NCI-H2029 (cell line): ENCODE measurements at regions not wholly inside any gene's neighbourhood (a gene's known extent, or its start where the extent isn't known, plus 50 kb on each side); places are given as distances from the start of the nearest gene placed in this dataset.
"Not testable (repeated sequence)": the region's sequence is repeated elsewhere in the genome, so short reads cannot be mapped to it uniquely, and the experiment has no call there.

Experiments used
- DNase-seq: peaks from one replicate; lab custom pipeline; 2025; lab: John Stamatoyannopoulos, UW

DNA sequence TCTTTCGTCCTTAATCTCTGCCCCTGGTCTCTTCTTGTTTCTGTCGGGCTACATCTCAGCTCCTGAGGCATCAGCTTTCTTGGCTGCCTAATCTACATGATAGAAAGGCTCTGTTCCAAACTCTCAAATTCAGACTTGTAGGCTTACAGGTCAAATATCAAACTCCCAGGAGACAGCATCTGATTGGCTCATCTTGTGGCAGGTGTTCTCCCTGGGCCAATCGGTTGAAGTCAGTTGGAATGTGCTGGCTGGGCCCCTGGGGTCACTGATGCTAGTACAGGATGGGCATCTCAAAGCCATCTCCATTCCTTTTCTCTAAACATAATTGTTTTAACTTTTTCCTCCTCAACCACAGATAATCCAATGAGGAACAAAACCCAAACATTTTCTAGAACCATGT is 198.7 kb downstream of the CNTN3 start:
- no peak for DNase-seq

DNA sequence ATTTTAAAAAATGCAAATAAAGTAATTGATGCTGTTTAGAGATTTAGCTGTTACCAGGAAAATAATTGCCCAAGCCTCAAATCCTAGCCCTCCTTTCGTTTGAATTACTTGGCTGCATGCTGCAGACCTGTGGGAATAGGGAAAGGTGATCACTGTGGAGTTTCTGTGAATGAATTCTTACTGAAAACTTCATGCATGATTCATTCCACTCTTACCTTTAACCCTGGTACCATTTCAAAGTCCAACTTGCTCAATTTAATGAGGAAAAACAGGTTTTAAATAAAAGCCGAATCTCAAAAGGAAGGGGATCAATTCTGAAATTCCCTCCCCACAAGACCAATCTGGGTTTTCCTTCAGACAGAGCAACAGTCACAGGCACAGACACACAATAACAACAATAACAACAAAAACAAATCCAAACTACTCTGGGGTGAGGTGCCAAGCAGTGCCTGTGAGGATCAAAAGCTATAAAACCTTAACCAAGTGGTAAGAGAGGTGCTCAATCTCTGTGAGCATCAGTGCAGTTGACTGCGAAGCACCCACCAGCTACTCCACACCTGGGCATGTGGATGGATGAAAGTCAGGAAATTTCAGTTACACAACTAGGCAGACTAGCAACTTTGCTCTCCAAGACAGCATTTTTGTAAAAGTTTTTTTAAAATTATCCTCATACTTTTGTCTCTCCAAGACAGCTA is 200.8 kb downstream of the CNTN3 start:
- no peak for DNase-seq

DNA sequence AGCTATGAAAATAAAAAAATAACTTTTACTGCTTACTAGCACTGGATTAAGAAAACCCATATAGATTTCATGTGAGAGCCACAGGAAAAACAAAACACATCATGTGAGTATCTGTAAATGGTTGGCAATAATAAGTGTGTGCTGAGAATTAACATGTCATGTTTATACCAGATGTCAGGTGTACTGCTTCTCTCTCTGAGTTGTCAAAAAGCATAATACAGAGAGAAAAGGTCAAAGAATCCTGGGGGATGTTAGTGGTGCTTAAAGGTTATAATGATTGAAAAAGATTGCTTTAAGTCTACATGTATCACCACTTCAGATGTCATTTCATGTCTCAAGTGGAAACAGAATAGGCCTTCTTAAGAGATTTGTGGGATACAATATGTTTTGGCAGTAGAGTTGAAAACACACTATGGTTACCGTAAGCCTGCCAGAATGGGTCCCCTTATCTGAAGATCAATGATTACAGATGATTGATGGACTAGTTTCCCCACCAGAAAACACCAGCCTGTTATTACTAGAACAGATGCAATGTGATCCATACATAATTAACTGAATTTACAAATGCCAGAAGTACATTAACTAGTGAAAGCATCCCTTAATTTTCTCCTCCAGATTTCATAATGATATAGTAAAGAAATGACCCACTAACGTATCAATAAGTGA is 204.1 kb downstream of the CNTN3 start:
- no peak for DNase-seq

DNA sequence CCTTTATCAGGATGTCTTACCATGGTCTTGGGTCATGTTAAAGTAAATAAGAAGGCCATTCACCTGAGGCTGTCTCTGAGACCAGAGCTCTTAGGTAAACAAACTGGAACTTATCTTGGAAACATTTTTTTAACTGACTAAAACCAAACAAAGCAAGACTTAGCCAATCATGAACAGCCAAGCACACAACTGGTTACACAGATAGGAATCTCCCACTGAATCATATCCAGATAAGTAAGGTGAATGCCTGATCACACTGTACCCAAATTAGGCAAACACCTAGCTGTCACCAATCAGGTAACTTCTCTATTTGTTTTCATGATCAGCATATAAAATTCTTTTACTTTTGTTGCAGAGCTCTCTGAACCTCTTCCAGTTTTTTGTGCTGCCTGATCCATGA is 205.4 kb downstream of the CNTN3 start:
- no peak for DNase-seq

DNA sequence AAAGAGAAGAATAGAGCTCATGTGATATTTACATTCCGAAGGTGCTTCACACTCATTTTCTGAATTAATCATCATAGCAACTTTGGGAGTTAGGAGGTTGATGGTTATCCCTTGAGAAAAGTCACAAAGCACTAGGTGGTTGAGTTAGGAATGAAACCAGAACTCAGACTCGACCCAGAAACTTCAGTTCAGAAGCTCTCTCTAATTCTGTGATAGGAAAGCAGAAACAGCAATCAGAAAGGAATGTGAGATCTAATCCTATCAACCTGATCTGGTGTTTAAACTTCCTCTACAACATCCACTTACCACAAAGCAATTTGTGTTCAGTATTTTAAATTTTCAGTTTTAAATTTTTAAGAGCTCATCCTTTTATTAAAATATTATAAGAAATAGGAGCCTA is 211.2 kb downstream of the CNTN3 start:
- no peak for DNase-seq

DNA sequence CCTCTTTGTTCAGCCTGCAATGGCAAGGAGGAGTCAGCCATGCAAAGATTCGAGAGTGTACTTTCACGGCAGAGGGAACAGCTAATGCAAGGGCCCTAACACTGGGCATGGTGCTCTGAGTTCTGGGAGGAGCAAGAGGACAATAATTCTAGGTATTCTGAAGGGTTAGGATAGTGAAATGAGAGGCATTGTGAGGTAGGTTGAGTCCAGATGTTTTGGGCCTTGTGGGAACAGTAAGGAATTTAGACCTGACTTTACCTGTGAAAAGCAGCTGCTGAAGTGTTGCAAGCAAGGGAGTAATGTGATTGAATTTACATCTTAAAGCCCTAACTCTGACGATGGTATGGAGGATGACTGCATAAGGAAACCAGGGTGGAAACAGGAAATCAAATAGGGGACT is 211.6 kb downstream of the CNTN3 start:
- DNase-seq, result no peak

DNA sequence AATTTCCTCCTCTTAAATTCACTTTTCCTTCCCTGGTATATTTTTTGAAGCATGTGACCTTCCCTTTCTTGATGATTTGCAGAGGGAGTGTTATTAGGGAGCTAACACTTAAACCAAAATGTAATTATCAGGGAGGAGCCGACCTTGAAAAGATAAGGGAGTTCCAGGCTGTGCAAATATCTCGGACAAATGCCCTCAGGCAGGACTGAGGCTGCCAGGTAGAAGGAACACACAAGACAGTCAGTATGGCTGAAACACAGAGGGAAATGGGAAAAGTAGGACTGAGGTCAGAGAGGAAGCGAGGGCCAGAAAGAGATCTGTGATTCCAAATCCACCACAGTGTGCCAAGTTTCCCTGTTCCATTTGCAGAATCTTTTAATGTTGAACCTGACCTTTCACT is 221.0 kb downstream of the CNTN3 start:
- no peak for DNase-seq

DNA sequence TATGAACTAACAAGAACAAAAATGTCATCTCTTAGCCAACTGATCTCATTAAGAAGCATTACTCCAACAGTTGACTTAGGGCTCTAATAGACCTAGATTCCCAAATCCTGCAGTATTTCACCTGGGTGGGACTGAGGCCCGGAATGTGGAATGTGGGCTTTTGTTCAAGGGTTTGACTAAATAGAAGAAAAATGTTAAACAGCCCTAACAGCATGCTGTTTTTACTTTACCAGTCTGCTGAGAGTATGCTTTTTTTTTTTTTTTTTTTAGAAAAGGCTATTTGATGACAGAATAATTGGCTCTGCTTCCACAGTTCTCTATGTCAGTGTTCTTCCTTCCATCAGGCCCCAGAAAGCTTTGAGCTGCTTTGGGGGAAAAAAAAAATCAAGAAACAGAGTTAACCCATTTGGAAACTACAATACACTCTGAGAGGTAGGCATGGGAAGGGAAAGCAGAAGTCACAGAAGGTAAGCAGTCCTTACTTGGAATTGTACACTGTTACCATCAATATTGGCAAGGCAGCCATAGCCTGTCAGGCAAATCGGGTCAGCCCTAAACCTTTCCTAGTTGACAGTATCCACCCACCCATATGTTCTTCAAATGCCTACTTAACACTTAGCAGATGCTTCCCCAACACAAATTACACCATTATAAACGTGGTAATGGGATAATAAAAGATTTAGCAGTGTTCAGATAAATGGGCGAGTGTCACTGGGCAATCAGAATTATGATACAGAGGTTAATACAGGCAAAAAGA is 224.2 kb downstream of the CNTN3 start:
- DNase-seq, result no peak

DNA sequence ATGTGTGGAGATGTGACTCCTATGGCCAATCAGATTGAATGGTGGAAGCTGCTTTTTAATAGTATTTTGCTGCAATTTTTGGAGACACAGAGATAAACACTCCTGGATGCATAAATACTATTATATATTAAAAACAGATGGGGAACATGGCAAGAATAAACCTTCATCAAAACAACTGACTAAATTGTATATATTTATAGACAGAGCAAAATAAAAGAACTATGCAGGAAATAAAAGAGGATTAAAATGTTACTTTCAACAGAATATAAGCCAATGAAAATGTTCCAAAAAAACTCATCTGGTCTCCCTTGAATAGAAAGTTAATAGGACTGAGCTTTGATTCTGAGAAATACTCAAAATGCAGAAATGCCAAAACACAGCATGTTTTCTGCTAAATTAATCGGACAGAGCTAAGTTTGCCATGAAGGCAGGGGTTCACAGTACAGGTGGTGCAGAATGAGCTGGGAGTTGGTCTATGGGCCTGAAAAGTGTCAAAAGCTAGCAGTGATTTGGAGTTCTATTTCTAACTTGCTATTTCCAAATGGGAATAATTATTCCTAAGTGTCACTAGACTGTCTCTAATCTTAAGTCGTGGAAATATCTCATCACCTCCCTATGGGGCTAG is 227.2 kb downstream of the CNTN3 start:
- no peak for DNase-seq

DNA sequence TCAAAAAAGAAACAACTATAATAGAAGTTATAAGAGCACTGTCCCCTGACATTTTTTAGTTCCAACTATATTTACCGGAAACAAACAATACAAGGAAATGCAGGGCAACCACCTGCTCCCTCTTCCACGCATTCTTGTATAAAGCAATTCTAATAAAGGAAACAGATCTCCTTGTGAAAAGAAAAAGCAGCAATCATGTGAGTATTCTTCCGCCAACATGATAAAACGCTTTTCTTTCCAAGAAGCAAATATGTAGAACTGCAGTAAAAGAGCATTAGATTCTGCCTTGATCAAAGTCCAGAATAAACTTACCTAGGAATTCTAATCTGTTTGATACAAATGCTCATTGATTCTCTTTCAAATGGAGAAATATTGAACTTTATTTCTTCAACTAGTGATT is 230.3 kb downstream of the CNTN3 start:
- DNase-seq, result no peak

DNA sequence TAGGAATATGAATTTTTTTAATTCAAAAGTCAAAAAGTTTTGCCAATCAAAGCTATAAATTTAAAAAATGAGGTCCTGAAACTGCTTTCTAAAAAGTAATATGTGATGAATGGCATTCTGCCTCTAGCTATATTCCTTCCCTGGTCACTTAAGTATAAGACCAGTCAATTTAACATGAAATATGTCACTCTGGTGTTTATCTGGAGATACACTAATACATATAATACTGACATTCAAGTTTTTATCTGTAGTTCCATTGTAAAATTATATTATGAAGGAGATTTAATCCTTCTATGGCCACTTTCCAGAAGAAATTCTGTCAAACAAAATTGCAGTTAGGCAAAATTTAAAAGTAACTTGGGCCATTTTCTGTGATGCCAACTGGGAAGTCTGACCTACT is 236.8 kb downstream of the CNTN3 start:
- no peak for DNase-seq

DNA sequence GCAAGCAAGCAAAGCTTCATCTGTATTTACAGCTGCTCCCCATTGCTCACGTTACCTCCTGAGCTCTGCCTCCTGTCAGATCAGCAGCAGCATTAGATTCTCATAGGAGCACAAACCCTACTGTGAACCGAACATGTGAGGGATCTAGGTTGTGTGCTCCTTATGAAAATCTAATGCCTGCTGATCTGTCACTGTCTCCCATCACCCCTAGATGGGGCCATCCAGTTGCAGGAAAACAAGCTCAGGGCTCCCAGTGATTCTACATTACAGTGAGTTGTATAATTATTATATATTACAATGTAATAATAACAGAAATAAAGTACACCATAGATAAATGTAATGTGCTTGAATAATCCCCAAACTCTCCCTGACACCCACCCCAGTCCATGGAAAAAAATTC is 238.1 kb downstream of the CNTN3 start:
- DNase-seq, result not testable (repeated sequence)

DNA sequence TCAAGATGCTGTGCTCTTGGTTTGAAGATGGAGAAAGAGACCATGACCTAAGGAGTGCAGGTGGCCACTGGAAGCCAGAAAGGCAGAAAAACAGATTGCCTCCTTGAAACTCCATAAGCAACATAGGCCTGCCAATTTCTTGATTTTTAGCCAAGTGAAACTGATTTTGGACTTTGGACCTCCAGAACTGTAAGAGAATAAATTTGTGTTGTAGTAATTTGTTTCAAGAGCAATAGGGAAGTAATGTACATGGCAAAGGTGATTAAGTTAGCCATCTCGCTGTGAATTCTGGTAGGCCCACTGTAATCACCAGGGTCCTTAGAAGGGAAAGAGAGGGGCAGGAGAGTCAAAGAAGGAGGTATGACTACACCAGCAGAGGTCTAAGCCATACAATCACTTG is 238.8 kb downstream of the CNTN3 start:
- DNase-seq, result no peak

DNA sequence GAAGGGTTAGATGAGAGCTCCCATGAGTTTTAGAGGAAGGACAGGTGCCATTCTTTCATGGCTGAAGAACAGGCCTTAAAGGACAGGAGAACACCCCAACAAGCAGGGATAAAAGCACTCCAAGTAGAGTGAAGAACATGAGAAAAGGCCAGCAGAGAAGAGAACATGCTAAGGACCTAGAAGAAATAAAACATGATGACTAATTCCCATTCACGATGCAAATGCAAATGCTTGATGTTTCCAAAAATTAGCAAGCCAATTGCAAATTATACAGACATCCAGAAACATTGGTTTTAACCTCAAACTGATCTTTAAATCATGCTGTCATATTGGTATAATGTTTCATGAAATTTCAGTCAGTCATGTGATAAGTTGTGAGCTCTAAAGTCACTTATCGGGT is 241.7 kb downstream of the CNTN3 start:
- no peak for DNase-seq

DNA sequence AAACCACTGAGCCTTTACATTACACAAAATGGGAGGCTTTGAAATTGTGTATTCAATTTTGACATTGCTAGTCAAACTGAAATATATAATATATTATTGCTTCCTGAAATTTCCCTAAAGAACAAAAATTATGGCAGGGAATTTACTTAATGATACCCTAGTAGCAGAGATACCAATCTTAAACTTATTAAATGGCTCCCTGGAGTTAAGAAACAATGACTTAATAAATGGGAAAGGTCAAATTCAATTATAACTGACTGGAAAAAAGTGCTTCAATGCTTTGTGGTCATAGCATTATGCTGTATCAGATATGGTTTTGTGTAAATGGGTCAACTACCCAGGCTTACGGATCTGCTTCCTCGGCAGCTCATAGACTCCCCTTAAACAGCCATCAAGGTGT is 244.1 kb downstream of the CNTN3 start:
- no peak for DNase-seq

DNA sequence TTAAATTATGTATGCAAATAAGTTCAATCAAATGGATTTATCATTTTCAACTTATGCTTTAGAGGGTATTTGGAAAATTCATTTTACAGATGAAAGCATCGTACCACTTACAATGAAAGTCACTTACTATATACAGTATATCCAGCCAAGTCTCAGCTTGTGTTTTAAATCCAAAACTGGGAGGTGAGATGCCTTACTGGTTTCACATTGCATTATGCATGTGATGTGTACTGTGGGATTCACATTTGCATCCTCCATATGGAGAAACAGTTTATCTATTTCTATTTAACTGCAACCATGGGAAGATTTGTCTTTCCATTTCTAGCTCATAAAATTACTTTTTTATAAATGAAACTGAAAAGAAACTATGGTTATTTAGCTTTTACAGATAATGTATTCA is 248.1 kb downstream of the CNTN3 start:
- no peak for DNase-seq

DNA sequence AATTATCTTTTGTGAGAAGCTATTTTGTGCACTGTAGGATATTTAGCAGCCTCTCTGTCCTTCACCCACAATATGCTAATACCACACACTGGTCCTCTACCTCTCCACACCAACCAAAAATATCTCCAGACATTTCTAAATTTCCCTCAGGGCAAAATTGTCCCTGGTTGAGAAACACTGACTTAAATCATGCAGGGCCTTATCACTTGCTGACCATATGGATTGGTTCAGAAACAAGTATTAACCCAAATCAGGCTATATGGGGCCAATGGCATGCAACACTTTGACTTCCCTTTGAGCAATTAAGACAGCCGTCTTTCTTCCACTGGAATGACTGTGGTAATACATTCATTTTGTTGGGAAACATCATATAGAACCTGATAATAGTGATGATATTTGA is 251.1 kb downstream of the CNTN3 start:
- no peak for DNase-seq

DNA sequence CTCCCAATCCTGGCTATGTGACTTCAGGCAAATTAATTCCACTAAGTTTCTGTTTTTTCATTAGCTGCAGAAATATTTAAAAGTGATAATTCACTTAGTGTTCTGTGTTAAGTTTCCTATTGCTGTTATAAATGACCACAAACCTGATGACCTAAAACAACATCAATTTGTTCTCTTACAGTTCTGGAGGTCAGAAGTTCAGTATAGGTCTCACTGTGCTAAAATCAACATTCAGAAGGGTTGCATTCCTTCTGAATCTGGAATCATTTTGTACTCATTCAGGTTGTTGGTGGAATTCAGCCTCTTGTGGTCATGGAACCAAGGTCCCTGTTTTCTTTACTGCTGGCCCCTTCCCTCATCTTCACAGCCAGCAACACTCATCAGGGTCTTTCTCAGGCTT is 254.1 kb downstream of the CNTN3 start:
- DNase-seq, result no peak

DNA sequence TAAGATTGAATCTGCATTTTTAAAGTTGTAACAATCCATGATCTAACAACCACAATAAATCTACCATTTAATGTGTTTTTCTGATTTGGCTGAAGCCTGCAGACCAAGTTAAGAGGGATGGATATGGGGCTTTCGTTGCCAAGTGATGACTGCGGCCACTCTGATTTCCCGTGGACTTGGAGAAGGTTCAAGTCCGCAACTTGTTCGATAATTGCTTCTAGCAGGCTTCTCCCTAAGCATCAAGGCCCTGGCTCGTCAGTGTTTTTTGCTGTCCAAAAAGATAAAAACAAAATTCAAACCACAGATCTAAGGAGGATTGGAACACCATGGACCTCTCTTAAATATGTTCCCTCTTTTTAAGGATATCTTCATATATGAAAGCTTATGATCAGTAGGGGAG is 256.6 kb downstream of the CNTN3 start:
- no peak for DNase-seq

DNA sequence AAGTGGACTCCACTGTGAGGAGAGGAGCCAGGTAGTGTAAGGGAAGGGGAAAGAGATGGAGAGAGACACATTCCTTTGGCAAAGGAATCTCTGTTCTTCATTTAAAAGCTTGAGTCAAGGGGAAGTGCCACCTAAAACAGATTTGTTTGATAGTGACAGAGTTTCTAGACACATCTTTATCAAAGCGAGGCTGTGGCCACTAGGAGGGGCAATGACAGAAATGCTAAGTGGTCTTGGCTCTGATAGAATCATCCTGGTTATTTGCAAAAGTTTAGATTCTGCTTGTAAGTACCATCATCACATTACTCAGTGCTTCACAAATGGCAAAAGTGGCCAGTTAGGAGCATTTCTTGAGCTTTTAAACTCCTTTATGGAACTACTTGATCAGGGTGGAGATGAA is 261.4 kb downstream of the CNTN3 start:
- DNase-seq, result no peak

DNA sequence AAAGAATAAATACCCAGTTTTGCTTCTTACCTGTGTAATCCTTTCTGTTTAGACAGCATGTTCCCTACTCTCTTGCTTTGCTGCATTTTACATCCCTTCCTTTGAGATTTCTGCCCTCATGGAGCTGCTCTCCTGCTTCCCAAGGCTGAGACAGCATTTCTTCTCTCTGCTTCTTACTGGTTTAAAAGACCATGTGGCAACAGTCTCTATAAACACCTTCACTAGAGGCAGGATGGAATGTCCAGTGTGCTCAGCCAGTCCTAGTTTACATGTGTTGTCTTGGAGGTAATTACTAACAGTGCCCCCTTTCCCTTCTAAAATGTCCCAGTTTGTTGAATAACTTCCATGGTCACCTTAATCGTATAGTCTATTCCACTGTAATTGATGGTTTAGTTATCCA is 262.3 kb downstream of the CNTN3 start:
- no peak for DNase-seq

DNA sequence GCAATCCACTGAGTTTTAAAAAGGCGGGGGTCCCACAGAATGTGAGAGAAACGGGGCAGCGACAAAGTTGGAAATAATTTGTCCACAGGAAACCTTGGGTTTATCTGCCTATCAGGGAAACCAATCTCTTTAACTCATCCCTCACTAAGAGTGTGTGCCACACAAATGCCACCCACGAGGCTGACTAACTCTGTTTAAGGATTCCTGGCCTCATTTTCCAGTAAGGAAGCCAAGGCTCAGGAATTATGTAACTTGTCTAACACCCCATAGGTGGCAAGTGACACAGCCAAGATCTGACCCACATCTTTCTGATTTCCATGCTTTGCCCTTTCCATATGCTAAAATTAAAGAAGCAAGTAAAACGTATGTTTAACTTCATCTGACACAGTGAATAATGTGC is 263.2 kb downstream of the CNTN3 start:
- no peak for DNase-seq

DNA sequence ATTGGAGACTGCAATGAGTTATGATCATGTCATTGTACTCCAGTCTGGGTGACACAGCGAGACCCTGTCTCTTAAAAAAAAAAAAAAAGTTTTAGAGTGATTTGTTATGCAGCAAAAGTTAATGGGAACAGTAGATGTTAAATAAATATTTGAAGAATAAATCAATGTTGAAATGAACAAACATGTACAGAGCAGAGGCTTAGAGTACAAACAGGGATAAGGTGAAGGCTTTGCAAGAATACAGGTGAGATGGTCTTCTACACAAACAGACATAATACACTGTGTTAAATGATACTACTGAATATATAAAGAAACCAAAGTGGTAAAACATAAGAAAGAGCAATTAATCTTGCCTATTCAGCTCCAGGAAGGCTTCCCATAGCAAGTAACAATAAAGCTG is 265.4 kb downstream of the CNTN3 start:
- no peak for DNase-seq
